GM13976 (cell line): ENCODE measurements at regions not wholly inside any gene's neighbourhood (a gene's known extent, or its start where the extent isn't known, plus 50 kb on each side); places are given as distances from the start of the nearest gene placed in this dataset.
"Not testable (repeated sequence)": the region's sequence is repeated elsewhere in the genome, so short reads cannot be mapped to it uniquely, and the experiment has no call there.

Source experiments
- DNase-seq: peaks from one replicate; pipeline ENCODE4 v3.0.0; 2012; ENCODE audit warnings: low spot score
- in situ Hi-C: fragments of 300-500 bp; cut with MboI; formaldehyde crosslinking; loops from one replicate; pipeline ENCODE4 v1.12.0; 2022; ENCODE audit warnings: low sequenced_read_pairs, mixed read lengths, inconsistent platforms; ENCODE audit not compliant: unreplicated experiment
- TF ChIP-seq, protein P1 (sequence below): IDR thresholded peaks from 2 replicates; pipeline ENCODE4 v1.5.1; 2012; ENCODE audit warnings: borderline replicate concordance, mild to moderate bottlenecking; ENCODE audit not compliant: insufficient read depth; ENCODE audit errors: extremely low read depth, missing control alignments, control extremely low read depth

DNA sequence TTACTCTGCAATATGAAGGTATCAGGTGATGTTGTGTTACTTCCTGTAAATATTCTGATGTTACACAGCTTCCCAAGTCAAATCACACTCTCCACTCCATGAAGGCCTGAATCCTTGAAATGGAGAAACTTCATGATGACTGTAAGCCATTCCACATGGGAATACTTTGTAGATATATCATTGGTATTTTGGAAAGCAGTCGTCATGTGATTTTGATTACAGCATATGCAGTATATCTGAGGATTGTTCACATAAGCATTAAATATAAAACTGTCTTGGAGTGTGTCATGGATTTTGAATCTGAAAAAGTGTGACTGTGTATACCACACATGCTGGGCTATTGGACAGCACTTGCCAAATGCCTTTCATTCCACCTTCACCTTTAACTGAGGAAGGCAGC is 118.3 kb upstream of the EXOC2 start:
- no peak for DNase-seq
- TF ChIP-seq, protein P1, sequence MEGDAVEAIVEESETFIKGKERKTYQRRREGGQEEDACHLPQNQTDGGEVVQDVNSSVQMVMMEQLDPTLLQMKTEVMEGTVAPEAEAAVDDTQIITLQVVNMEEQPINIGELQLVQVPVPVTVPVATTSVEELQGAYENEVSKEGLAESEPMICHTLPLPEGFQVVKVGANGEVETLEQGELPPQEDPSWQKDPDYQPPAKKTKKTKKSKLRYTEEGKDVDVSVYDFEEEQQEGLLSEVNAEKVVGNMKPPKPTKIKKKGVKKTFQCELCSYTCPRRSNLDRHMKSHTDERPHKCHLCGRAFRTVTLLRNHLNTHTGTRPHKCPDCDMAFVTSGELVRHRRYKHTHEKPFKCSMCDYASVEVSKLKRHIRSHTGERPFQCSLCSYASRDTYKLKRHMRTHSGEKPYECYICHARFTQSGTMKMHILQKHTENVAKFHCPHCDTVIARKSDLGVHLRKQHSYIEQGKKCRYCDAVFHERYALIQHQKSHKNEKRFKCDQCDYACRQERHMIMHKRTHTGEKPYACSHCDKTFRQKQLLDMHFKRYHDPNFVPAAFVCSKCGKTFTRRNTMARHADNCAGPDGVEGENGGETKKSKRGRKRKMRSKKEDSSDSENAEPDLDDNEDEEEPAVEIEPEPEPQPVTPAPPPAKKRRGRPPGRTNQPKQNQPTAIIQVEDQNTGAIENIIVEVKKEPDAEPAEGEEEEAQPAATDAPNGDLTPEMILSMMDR: no peak
- in situ Hi-C loops: no loop called here

DNA sequence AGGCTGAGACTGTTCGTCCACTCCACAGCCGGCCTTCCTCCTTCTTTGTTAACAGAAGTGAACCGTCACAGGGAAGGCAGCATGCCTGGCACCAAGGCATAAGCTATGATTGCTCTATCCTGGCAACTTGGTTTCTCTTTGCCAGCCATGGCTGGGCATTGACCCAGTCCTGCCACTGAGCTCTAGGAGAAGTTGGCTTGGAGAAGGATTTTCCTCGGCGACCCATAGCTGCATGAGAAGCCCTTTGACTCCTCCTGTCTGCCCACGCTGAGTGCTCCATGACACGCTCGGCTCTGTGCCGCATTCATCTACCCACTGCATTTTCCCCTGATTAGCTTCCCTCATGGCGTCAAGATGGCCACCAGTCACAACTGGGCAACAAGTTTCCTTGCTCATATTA is 111.8 kb upstream of the EXOC2 start:
- TF ChIP-seq, protein P1: no peak
- in situ Hi-C loops: no loop called here
- DNase-seq: no peak

DNA sequence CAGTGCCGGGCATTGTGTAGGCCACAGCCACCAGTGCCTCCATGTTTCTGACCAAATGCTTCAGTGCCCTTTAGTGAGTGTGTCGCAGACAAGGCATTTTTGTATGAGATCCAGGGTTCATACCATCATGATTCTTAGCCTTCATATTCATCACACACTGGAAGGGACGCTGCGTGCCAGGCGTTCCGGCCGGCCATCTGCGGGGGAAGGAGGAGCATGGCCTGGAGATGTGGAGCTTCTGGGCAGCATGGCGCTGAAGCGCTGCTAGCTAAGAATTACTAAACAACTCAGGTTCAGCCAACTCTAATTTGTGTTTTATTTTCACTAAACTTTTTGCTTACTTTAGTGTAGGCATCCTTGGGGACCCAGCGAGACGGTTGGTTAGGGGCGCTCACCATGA is 111.4 kb upstream of the EXOC2 start:
- in situ Hi-C loops: no loop called here

DNA sequence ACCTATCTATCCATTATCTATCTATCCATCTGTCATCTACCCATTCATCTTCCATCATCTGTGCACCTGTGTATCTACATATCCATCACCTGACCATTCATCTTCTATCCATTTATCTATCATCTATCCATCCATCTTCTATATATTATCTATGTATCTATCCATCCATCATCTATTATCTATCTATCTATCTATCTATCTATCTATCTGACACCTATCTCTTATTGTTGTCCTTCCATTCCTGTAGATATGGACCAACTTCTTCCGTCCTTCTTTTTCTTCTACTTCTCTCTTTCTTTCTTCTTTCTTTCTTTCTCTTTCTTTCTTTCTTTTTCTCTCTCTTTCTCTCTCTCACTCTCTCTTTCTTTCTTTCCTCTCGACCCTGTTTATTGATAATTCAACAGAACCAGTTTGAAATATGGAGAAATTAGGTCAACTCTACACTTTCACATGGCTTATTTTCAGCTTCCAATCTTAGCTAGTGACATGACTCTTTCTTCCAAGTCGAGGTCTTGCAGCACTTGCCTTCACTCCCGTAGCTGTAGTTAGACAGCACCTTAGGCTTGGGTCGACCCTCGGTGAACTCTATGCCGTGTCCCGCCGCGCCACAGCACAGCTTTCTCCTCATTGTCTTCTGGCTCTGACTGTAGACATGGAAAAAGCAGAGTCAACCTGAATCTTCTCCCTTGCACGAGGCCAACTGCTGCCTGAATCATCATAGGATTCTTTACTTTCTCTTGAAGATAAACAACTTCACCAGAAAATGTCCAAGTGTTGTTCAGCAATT is 110.4 kb upstream of the EXOC2 start:
- in situ Hi-C loops: no loop called here
- DNase-seq: no peak
- TF ChIP-seq, protein P1: no peak

More for the DNA sequence above, 111.4 kb upstream of the EXOC2 start:
- DNase-seq: no peak
- TF ChIP-seq, protein P1: no peak

DNA sequence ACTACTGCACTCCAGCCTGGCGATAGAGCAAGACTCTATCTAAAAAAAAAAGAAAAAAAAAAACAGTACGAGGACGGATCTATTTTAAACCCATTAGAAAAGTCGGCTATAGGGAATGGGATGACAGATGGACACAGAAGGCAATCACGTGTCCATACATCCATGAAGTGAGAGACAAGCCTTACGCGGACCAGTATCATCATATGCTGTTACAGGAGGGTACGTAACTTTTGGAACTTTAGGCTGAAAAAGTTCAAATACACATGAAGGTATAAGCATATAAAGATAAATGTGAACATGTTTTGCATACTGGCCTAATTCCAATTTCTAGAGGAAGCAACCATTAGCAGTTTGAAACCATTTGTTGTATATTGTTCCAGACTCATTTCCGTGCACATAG is 109.8 kb upstream of the EXOC2 start:
- TF ChIP-seq, protein P1: no peak
- in situ Hi-C loops: no loop called here
- no peak for DNase-seq

DNA sequence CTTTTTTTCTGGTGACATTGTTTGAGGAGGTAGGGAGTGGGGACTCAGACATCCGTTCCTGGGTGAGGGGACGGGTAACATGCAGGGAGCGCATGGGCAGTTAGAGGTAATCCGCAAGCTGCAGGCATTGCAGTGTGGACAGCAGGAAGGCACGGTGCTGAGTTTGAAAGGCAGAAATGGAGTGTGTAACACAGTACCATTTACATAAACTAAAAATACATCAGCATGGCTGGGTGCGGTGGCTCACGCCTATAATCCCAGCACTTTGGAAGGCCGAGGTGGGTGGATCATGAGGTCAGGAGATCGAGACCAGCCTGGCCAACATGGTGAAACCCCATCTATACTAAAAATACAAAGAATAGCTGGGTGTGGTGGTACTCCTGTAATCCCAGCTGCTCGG is 109.3 kb upstream of the EXOC2 start:
- in situ Hi-C loops, DNase-seq: not testable (repeated sequence)

DNA sequence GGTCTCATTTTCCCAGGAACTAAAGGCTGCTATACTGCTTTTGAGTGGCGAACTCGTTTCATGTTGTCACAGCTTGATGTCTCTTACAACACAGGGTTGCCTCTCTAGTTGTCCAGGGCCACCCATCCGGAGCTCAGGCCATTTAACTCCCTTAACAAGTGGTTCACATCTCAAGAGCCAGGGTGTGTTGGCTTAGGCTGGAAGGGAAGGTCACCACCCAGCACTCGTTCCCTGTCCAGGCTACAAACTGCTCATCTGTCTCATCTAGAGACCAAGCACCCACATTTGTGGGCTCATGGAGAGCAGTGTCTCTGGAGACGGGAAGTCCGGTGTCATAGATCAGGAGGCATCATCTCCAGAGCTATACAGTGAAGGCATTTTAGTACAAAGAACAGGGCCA is 106.8 kb upstream of the EXOC2 start:
- TF ChIP-seq, protein P1: no peak

More for the DNA sequence above, 106.8 kb upstream of the EXOC2 start:
- in situ Hi-C loops: loop anchor here (10.0 kb wide), 2 partner anchors 205 to 595 kb away; no protein-coding TSS in a partner anchor
- DNase-seq: no peak
